HepG2 (cell line): ENCODE measurements at regions not wholly inside any gene's neighbourhood (a gene's known extent, or its start where the extent isn't known, plus 50 kb on each side); places are given as distances from the start of the nearest gene placed in this dataset.

Experiments
- ARNTL ChIP-seq: sonication (generic); formaldehyde crosslinking; IDR thresholded peaks from 2 replicates; pipeline ENCODE4 v1.4.0; 2020; ENCODE audit warnings: mild to moderate bottlenecking, missing genetic modification reagents
- CAMTA2 ChIP-seq: sonication (generic); formaldehyde crosslinking; IDR thresholded peaks from 2 replicates; pipeline ENCODE4 v1.4.0; 2020; ENCODE audit warnings: mild to moderate bottlenecking, missing genetic modification reagents, borderline replicate concordance
- CEBPB ChIP-seq: IDR thresholded peaks from 2 replicates; pipeline ENCODE4 v1.6.1; 2011; ENCODE audit warnings: low read depth, low read length, improper control_type of control experiment, borderline replicate concordance
- ELF1 ChIP-seq: sonication (generic); formaldehyde crosslinking; IDR thresholded peaks from 2 replicates; pipeline ENCODE4 v1.4.0; 2020; ENCODE audit warnings: missing genetic modification reagents
- JUNB ChIP-seq: sonication (generic); formaldehyde crosslinking; IDR thresholded peaks from 2 replicates; pipeline ENCODE4 v1.8.0; 2022; ENCODE audit warnings: missing genetic modification reagents, mild to moderate bottlenecking, borderline replicate concordance
- KDM1A ChIP-seq: IDR thresholded peaks from 2 replicates; pipeline ENCODE4 v1.6.1; 2016; ENCODE audit warnings: missing compliant biosample characterization
- KLF12 ChIP-seq: sonication (generic); formaldehyde crosslinking; IDR thresholded peaks from 2 replicates; pipeline ENCODE4 v1.4.0; 2020; ENCODE audit warnings: missing genetic modification reagents, borderline replicate concordance
- MAF1 ChIP-seq: sonication (generic); formaldehyde crosslinking; IDR thresholded peaks from 2 replicates; pipeline ENCODE4 v1.5.0; 2020; ENCODE audit warnings: missing genetic modification reagents, borderline replicate concordance
- MAFF ChIP-seq: IDR thresholded peaks from 2 replicates; pipeline ENCODE4 v1.6.1; 2011; ENCODE audit warnings: low read depth, low read length, improper control_type of control experiment
- NFRKB ChIP-seq: fragments of 450-650 bp; IDR thresholded peaks from 2 replicates; pipeline ENCODE4 v1.6.1; 2017
- NPAS2 ChIP-seq: sonication (generic); formaldehyde crosslinking; IDR thresholded peaks from 2 replicates; pipeline ENCODE4 v1.8.0; 2022; ENCODE audit warnings: mild to moderate bottlenecking, missing genetic modification reagents, borderline replicate concordance
- SNAI1 ChIP-seq: sonication (generic); formaldehyde crosslinking; IDR thresholded peaks from 2 replicates; pipeline ENCODE4 v1.5.0; 2020; ENCODE audit warnings: mild to moderate bottlenecking, missing genetic modification reagents, borderline replicate concordance
- TOPORS ChIP-seq: sonication (generic); formaldehyde crosslinking; IDR thresholded peaks from 2 replicates; pipeline ENCODE4 v1.8.0; 2023; ENCODE audit warnings: mild to moderate bottlenecking, missing genetic modification reagents
- TSC22D2 ChIP-seq: sonication (generic); formaldehyde crosslinking; IDR thresholded peaks from 2 replicates; pipeline ENCODE4 v1.5.1; 2020; ENCODE audit warnings: missing genetic modification reagents, mild to moderate bottlenecking, borderline replicate concordance
- ZFP62 ChIP-seq: sonication (generic); formaldehyde crosslinking; IDR thresholded peaks from 2 replicates; pipeline ENCODE4 v1.4.0; 2020; ENCODE audit warnings: missing genetic modification reagents
- ZNF570 ChIP-seq: sonication (generic); formaldehyde crosslinking; IDR thresholded peaks from 2 replicates; pipeline ENCODE4 v1.4.0; 2020; ENCODE audit warnings: mild to moderate bottlenecking, missing genetic modification reagents, borderline replicate concordance
- ZNF709 ChIP-seq: sonication (generic); formaldehyde crosslinking; IDR thresholded peaks from 2 replicates; pipeline ENCODE4 v1.5.0; 2020; ENCODE audit warnings: mild to moderate bottlenecking, missing genetic modification reagents
- ZNF768 ChIP-seq: sonication (generic); formaldehyde crosslinking; IDR thresholded peaks from 2 replicates; pipeline ENCODE4 v1.4.0; 2020; ENCODE audit warnings: missing genetic modification reagents
- ZNF792 ChIP-seq: IDR thresholded peaks from 2 replicates; pipeline ENCODE4 v1.6.1; 2016
- TF ChIP-seq, protein P1 (sequence below), 2 experiments: fragments of 450-650 bp in 1 of 2; sonication (generic) in 1 of 2; formaldehyde crosslinking; IDR thresholded peaks; 2 replicates each; pipeline versions ENCODE4 v1.5.0 to v1.8.0; 2020 to 2022; ENCODE audit warnings: mild to moderate bottlenecking in 1 of 2, missing genetic modification reagents in 1 of 2
- TF ChIP-seq, protein P2 (sequence below): sonication (generic); formaldehyde crosslinking; IDR thresholded peaks from 2 replicates; pipeline ENCODE4 v1.4.0; 2020; ENCODE audit warnings: missing genetic modification reagents
- TF ChIP-seq, protein P3 (sequence below): sonication (generic); formaldehyde crosslinking; IDR thresholded peaks from 2 replicates; pipeline ENCODE4 v1.5.0; 2020; ENCODE audit warnings: missing genetic modification reagents, mild to moderate bottlenecking, borderline replicate concordance
- TF ChIP-seq, protein P4 (sequence below): sonication (generic); formaldehyde crosslinking; IDR thresholded peaks from 2 replicates; pipeline ENCODE4 v1.8.1; 2023; ENCODE audit warnings: mild to moderate bottlenecking, inconsistent platforms, moderate library complexity, missing genetic modification reagents, borderline replicate concordance
- TF ChIP-seq, protein P5 (sequence below): sonication (generic); formaldehyde crosslinking; IDR thresholded peaks from 2 replicates; pipeline ENCODE4 v1.5.1; 2020; ENCODE audit warnings: missing genetic modification reagents, mild to moderate bottlenecking, borderline replicate concordance
- TF ChIP-seq, protein P6 (sequence below): sonication (generic); formaldehyde crosslinking; IDR thresholded peaks from 2 replicates; pipeline ENCODE4 v1.8.0; 2022; ENCODE audit warnings: mild to moderate bottlenecking, missing genetic modification reagents, borderline replicate concordance

DNA sequence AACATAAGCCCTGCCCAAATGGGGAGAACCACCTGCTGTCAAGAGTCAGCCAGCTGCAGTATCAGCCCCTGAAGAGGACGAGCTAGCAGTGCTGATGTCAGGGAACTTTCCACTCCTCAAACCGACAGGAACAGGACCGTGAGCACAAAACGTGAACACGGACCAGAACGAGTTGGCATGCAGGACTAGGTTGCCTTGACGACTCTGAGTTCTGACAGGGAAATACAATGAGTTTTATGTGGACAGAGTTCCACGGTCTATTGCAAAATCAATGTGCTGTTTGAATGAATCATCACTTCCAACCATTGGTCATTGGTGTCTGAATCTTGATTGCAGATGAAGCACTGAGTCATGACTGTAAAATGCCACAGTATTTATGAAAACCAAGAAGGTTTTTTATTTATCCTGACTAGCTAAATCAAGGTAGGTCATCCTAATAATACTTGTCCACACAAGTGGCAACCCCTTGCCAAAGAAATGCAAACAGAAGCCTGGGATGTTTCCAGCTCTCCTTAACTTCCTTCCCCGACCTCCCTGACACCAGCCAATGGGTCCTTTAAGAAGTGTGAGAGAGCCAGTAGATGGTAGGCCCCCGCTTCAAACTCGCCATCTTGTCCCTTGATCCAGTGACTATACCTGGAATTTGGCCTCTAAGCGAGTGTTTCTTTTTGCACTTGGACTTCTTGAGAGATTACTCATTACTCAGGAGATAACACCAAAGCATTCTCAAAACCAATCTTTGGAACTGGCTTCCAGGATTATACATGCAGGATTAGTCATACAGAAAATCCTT, 119.6 kb downstream of the ASB7 start (continued):
- TF ChIP-seq MAFF (peak; percentile 52), NPAS2 (CRISPR knock-in tag) (no peak), ZNF709 (CRISPR knock-in tag) (no peak), TSC22D2 (CRISPR knock-in tag) (no peak), KLF12 (CRISPR knock-in tag) (no peak), TOPORS (no peak), KDM1A (CRISPR knock-in tag) (no peak), ZFP62 (CRISPR knock-in tag) (no peak), ARNTL (no peak), ZNF768 (CRISPR knock-in tag) (no peak), JUNB (CRISPR knock-in tag) (peak; percentile 91), MAF1 (CRISPR knock-in tag) (no peak), CAMTA2 (CRISPR knock-in tag) (no peak), ELF1 (CRISPR knock-in tag) (no peak), ZNF792 (no peak), NFRKB (no peak), CEBPB (peak; percentile 98), SNAI1 (no peak), ZNF570 (CRISPR knock-in tag) (no peak)
- TF ChIP-seq, protein P1, sequence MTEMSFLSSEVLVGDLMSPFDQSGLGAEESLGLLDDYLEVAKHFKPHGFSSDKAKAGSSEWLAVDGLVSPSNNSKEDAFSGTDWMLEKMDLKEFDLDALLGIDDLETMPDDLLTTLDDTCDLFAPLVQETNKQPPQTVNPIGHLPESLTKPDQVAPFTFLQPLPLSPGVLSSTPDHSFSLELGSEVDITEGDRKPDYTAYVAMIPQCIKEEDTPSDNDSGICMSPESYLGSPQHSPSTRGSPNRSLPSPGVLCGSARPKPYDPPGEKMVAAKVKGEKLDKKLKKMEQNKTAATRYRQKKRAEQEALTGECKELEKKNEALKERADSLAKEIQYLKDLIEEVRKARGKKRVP (CRISPR knock-in tag; IDR thresholded peaks at IDR 0.05), result peak in 1 of 2 experiments; percentile 50; a peak in 2 of 4 replicates
- TF ChIP-seq, protein P2, sequence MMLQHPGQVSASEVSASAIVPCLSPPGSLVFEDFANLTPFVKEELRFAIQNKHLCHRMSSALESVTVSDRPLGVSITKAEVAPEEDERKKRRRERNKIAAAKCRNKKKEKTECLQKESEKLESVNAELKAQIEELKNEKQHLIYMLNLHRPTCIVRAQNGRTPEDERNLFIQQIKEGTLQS (CRISPR knock-in tag), result peak; percentile 88
- TF ChIP-seq, protein P3, sequence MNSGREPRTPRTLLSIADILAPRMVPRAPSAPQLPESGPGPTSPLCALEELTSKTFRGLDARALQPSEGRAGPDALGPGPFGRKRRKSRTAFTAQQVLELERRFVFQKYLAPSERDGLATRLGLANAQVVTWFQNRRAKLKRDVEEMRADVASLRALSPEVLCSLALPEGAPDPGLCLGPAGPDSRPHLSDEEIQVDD (CRISPR knock-in tag), result no peak
- TF ChIP-seq, protein P4, sequence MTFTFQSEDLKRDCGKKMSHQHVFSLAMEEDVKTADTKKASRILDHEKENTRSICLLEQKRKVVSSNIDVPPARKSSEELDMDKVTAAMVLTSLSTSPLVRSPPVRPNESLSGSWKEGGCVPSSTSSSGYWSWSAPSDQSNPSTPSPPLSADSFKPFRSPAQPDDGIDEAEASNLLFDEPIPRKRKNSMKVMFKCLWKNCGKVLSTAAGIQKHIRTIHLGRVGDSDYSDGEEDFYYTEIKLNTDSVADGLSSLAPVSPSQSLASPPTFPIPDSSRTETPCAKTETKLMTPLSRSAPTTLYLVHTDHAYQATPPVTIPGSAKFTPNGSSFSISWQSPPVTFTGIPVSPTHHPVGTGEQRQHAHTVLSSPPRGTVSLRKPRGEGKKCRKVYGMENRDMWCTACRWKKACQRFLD (CRISPR knock-in tag), result no peak
- TF ChIP-seq, protein P5, sequence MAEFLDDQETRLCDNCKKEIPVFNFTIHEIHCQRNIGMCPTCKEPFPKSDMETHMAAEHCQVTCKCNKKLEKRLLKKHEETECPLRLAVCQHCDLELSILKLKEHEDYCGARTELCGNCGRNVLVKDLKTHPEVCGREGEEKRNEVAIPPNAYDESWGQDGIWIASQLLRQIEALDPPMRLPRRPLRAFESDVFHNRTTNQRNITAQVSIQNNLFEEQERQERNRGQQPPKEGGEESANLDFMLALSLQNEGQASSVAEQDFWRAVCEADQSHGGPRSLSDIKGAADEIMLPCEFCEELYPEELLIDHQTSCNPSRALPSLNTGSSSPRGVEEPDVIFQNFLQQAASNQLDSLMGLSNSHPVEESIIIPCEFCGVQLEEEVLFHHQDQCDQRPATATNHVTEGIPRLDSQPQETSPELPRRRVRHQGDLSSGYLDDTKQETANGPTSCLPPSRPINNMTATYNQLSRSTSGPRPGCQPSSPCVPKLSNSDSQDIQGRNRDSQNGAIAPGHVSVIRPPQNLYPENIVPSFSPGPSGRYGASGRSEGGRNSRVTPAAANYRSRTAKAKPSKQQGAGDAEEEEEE, result no peak
- TF ChIP-seq, protein P6, sequence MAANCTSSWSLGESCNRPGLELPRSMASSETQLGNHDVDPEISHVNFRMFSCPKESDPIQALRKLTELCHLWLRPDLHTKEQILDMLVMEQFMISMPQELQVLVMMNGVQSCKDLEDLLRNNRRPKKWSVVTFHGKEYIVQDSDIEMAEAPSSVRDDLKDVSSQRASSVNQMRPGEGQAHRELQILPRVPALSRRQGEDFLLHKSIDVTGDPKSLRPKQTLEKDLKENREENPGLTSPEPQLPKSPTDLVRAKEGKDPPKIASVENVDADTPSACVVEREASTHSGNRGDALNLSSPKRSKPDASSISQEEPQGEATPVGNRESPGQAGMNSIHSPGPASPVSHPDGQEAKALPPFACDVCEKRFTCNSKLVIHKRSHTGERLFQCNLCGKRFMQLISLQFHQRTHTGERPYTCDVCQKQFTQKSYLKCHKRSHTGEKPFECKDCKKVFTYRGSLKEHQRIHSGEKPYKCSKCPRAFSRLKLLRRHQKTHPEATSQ (CRISPR knock-in tag), result no peak
